GM19372 (cell line): ENCODE measurements at regions not wholly inside any gene's neighbourhood (a gene's known extent, or its start where the extent isn't known, plus 50 kb on each side); places are given as distances from the start of the nearest gene placed in this dataset.

Experiments
- ATAC-seq: cut with Tn5 transposase; IDR thresholded peaks from one replicate; pipeline ENCODE4 v1.9.1; 2021; ENCODE audit warnings: mild to moderate bottlenecking, low read depth, moderate library complexity; ENCODE audit not compliant: unreplicated experiment

DNA sequence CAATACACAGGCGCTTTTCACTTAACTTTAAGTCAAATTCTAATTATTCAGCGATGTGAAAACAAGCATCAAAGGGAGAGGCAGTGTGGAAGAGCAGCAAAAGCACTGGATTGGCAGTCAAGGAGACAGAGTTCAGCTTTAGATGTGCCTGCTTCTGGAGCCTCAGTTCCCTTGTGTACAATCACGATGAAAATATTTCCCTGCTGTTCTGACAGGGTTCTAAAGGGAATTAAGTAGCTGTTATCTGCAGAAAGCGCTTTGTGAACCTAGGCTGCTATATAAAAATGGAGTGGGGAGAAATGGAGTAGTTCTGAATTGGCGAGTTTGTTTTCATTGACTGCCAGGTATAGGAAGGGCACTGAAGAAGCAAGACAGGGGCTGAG is 237.8 kb upstream of the SP8 start:
- ATAC-seq = no peak

DNA sequence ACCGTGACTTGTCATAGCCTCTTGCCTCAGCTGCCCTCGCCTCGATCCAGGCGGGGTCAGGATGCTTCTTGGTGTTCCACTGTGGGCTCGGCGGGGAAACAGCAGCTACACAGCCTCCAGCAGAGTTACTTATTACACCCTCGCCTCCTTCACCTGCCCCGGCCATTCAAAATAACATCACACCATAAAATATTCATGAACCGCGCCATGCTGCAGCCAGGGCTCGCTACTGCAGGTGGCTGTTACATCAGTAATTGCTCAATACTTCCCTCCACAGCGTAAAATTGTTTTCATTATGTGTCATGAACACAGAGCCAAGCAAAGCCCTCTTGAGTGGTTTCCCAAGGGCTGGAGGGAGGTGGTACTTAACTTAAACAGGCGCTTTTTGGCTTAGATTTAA is 241.5 kb upstream of the SP8 start:
- no peak for ATAC-seq

DNA sequence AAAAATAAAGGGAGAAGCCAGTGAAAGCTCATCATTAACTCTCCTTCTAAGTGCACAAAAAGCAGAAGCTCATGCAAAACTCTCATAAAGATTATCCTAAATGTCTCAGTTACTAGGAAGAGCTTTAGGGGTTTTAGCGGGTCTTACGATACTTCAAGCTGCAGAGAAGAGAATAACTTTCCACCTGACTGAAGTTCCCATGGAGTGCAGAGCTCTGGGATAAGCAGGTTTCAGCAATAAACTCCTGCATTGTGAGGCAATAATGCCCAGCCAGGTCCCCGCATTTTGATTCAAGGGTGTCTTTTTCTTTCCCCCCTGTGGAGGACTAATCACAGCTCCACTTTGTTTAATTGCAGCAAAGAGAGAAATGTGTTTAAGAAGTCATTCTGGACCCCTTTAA is 241.9 kb upstream of the SP8 start:
- no peak for ATAC-seq

DNA sequence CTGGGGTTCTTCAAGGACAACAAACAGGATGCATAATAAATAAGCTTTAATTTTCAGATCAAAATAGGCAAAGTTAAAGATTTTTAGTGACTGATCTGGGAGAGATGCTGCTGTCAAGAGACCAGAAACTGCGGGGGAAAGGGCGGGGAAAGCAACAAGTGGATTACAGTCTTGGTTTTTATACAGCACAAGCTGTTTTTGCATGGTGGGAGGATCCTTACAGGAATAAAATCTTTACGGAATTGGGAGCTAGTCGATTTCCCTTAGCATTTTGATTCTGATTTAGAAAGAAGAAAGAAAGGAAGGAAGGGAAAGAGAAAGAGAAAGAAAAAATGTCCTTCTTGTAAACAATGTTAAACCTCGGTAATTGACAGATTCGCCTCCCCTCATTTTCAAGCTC is 242.3 kb upstream of the SP8 start:
- ATAC-seq = no peak

DNA sequence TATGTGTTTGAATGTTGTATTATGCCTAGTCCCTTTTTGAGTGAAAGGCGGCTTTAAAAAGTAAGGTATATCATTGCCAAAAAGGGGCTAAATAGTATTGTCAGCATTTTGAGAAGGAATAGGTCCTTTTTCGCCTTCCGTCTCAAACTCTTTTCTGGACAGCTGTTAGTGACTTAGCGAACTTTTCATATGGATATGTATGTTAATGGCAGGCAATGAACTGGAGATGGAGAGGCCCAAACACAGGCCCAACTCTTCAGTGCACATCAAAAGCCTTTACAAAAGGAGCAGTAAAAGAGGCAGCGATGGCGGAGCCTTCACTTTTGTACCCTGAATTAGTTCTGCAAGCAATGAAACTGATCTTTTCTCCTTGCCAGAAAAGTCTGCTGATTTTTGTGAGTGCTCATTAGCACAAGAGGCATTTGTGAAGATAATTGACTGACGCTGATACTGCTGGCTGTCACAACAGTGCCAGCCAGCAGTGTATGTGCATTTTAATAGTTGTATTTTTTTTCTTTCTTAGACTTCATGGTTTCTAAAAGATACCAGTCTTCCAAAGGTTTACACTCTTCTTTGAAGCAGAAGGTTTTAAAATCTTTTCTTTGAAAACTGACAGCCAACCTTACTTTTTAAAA is 243.7 kb upstream of the SP8 start:
- no peak for ATAC-seq

DNA sequence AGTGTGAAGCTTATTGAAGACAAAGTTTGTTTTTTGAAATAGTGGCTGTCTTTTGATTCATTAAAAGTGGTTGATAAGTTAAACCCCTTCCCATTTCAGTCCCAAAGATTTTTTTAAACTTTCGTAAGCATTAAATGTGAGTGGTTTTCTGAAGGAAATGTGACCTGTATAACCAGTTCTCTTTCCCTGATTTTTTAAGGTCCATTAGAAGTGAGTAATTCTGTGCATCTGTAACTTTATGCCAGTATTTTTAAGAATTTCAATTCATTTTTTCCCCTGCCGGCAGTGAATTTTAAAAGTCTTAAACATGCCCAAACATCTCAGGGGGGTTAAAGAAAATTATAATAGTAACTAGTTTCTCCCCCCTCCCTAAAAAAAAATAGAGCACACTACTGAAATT is 254.6 kb upstream of the SP8 start:
- no peak for ATAC-seq

DNA sequence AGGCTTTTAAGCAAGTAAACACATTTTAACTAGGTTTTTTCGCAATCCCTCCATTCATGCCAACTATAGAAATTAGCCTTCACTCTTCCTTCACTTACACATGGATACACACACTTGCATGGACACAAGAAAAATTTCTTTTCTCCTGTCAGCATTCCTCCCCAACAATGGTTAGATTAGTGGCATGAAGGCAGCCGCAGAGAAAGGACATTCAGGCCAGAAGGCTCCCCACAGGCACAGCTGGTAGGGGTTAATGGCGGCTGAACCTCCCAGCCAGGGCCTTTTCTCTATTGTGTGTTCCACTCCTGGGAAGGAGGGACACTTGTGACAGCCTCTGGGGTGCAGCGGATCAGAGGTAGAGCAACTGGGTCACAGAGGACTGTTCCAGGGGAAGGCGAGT is 255.0 kb upstream of the SP8 start:
- ATAC-seq = no peak

DNA sequence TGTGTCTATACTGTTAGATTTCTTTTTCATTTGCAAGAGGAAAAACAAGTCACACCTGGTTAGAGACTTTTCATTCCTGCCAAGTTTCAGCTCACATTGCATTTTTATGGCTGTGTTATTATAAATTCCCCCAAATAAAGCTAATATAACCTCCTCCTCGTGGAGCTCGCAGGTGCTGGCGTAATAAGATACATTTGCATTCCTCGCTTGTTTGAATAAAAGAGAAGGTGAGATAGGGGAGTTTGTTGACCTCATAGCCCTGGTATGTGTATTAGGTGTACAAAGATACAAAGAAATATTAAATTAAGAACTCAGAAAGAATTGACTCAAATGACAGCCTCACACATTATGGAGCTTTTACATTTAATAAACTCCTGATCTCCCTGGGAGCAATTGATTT is 257.7 kb upstream of the SP8 start:
- ATAC-seq = no peak

DNA sequence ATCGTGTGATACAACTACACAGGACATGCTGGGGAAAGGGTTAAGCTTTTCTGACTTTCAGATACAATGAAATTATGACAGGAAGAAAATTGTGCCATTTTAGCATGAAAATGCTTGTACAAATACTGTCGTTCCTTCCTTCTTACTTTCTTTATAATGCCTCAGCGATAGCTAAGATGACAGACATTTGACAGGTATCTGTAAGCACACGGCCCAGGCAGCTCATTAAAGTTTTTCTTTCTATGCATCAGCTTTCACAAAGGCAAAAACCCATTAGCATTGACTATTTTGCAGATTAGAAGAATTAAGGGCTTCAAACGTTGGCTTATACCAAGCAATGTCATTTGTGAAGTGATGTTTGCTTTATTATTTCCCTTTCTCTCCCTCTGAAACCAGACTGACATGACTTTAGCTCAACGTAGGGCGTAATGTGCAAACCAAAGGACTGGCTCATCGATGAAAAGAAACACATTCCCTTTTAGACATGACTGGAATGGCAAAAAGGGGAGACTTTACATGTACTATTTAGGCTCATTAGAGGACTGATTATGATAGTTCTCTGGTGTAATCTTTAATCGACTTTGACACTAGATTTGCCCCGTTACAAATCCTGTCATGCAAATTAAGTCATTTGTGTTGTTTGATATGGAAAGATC is 258.4 kb upstream of the SP8 start:
- no peak for ATAC-seq

DNA sequence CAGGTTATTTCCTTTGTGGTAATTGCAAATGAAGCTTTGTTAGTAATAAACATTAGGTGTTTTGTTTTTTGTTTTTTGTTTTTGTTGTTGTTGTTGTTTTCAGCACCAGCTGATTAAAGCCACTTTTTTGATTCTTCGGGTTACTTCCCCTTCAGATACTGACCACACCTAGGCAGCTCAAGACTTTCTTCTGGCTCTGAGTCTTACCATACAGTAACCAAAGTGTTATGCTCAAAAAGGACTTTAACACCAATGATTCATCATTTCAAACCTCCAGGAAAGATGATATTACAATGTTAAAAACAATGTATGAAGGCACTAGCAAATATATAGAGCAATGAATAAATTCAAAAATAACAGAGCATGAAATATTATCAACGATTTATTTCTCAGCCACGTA is 265.2 kb upstream of the SP8 start:
- no peak for ATAC-seq

DNA sequence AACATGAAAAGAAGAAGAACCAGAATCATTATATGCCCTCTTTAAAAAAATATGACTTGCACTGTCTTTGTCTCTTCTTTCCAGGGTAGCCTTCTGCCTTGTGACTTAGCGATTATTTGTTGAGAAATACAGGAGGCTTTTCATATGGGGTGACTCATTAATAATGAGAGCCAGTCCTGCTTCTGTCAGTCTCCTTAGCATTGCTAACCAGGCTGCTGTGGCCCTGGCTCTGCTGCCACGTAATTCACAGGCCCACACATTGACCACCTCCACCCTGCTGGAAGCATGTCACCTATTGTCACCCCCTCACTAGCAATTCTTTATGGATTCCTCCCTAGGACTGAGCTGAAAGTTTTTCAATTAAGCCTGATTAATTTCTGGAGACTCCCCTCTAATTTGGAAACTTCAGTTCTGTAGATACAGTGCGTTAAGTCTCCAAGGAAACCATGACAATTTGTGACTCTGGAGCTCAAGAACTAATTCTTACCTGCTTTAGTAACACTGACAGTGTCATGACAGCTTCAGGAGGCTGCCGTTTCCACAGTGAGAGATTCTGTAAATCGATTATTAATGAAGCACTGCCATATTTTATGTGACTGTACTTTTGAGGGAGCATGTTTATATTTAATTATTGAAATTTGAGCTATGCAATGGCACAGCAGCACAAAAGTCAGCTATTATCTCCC is 267.9 kb upstream of the SP8 start:
- no peak for ATAC-seq

DNA sequence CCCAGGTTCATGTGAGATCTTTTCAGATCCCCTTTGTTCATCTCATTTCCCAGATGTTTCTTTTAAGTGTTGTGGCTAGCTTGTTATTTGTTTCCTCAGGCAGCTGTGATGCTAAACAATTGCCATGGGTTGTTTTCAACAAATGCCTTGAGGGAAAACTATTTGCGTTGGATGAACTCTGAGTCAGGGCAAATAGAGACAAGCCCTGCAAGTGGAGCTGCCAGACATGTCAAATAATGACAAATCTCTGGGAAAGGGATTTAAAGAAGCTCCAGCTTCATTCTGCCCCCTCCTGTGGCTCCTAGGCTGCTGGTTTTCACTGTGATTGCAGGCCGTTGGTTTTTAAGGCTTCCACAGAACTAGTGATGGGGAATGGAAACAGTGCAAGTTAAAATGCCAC is 272.4 kb upstream of the SP8 start:
- ATAC-seq = no peak

DNA sequence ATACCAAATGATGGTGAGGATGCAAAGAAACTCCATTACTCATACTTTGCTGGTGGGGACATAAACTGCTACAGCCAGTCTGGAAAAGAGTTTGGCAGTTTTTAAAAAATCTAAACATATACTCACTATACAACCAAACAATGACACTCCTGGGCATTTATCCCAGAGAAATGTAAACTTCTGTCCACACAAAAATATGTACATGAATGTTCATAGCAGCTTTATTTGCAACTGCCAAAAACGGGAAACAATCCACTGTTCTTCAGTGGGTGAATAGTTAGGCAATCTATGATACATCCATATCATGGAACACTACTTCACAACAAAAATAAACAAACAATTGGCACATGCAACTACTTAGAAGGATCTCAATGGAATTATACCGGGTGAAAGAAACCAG is 276.4 kb upstream of the SP8 start:
- ATAC-seq = no peak

DNA sequence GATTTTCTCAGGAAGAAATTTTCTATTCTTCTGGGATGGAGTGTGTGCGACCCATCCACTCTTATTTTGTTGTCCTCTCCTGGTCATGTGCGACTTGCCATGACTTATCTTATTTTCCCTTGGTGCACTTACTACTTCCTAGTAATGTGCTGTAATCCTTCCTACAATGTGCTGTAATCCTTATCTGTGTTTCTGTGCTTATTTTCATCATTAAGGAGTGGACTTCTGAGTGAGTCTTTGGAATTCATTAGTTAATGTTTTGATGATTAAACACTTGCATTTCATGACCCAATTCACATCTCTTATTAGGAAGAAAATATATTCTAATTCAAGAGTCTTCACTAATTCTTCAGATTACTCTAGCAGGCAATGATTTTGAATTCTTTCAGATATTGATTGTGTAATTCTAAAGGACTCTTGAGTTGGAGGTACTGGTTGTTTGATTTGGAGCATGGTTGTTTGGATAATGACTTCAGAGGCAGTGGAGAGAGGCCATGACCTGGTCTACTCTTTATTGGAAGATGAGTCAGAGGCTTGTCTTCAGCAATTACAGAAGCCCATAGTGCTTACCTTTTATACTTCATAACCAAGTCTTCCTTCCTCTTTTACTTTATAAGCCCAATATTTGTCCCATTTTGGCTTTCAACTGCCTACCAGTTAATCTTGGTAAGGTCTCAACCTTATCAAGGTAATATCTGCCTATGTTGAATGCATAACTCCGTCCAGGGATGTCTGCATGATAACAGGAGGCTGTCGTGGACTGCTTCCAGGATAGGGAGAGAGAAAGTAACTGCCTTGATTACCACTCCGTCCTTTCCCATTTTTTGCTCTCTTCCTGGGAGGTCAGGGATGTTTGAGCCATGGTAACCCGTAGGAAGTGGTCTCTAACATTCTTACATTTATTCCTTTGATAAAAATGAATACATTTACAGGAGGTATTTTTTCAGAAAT is 278.3 kb upstream of the SP8 start:
- no peak for ATAC-seq

DNA sequence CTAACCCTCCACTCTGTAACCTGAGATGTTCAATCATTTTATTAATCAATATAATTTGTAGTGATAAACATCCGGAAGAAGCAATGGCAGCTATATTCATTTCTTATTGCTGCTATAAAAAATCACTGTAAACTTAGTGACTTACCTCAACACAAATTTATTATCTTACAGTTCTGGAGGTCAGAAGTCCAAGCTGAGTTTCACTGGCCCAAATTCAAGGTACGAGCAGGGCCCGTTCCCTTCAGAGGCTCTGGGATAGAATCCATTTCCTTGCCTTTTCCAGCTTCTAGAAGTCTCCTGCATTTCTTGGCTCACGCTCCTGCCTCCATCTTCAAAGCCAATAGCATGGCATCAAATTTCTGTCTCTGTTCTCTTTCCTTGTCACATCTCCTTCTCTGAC is 279.5 kb upstream of the SP8 start:
- no peak for ATAC-seq

DNA sequence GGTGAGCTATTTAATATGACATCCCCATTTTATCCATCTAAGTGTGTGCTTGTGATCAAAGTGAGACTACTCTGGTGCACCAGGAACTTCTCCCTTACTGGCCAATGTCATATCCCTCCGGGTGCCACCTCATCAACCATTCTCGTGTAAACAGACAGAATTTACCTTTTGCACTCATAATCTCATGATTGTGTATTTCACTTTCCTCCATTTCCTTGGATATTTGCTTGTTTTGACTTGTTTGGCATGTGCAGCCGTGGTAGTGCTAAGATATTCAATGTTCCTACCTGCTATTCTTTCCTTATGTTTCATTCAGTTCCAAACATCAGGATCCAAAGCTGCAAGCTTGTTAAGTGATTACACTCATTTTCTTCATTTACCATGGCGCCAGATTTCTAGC is 280.5 kb upstream of the SP8 start:
- no peak for ATAC-seq

DNA sequence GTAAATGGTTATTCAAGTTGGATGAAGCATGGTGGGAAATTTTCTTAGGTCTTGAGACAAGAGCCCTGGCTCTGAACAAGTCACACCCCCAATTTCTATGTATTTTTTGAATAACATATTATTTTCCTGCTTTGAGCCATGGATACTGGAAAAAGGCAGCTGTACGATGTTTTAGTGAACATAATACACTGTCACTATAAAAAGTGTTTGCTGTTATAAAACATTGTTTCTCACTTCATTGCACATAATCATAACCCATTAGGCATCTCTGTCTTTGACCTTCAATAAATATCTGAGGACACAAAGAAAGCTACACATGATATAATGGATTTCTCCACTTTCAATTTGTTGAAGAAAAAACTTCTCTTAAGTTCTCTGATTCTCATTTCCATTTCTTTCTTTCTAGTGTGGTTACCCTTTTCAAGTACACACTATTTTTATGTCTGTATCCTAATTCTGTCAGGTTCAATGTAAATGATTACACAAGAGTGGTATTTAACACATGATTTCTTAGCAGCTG is 283.9 kb upstream of the SP8 start:
- ATAC-seq = no peak

DNA sequence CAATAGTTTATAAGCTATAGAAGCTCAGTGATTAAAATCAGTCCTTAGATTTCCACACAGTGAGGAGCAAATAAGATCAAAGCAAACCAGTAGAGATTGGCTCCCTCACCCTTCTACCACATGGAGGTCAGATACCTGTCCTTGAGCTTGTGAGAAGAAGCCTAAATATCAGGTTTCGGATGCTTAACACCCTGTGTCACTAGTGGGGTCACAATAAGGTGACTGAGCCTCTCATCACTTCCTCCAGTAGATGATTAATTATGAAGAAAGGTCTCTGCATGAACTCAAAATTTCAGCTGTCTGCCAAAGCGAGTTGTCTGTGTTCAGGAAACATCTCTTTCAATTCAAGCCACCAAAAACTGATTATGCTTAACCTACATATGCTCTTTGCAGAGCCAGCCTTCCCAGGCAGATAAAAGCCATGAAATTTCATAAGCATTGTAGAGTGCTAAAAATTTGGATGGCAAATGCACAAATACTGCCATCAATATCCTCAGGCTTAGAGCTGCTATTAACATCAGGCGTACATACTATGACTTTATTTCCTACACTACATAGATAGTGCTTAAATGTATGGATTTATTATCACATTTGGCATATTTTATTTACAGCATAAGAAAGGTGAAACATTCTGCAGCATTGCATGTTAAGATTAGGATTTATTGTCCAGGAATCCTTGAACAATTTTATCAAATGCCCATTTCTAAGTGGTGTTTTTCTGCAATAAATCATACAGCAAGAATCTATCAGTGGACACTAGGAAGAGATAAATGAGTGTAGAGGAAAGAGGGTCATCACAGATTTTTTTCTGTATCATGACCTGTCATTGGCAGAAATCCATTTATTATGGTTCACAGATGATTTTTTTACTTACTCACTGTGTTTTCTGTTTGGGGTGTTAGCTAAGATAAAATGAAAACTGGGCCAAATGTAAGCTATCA is 285.1 kb upstream of the SP8 start:
- ATAC-seq = no peak

DNA sequence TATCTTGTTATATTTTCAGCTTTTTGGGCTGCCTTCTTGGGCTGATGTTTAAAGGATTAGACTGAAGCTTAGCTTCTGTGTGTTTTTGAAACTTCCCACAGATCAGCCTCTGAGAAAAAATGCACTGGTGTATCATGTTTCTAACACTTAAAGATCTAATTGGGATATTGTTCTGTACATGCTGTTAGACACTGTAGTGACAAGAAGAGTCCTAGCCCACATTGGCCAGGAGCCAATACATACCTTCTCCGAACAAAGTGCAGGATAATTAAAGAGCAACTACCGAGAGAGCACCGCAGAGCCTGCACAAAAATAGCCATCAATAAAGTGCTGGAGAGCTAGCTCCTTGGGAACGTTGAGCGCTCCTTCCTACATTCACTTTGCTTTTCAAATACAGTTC is 289.4 kb upstream of the SP8 start:
- no peak for ATAC-seq

DNA sequence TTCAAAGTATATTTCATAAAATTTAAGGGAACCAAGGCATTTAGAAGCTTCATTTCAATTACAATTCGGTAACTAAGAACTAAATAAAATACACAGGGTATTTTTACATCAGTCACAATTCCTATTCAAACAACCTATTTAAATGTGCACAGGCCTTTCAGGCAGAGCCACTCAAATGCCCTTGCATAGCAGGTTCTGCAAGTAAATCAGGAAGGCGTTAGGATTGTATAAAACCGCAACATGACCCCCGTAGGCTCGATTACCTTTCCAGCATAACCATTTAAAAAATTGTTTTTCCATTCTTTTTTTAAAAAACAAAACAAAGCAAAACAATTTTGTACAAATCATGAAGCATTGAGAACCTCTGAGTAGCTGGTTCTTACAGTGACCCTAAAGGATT is 289.9 kb upstream of the SP8 start:
- ATAC-seq = no peak
